ENCODE measurements at regions not wholly inside any gene's neighbourhood (a gene's known extent, or its start where the extent isn't known, plus 50 kb on each side); places are given as distances from the start of the nearest gene placed in this dataset.

- DNase-seq: no peak
Observed at GRCh38 chr12:46914336-46914735, 88.5 kb upstream of the SLC38A4 start.

GRCh38 chr12:46915082-46915481 lies 89.3 kb upstream of the SLC38A4 start:
- no peak for DNase-seq

GRCh38 chr12:46915836-46916235 lies 90.0 kb upstream of the SLC38A4 start:
- no peak for DNase-seq

- DNase-seq: no peak
Observed at GRCh38 chr12:46916796-46917419, 91.1 kb upstream of the SLC38A4 start.

- peak; percentile 2 for DNase-seq
Observed at GRCh38 chr12:46917821-46918220, 92.0 kb upstream of the SLC38A4 start.

- no peak for DNase-seq
Observed at GRCh38 chr12:46918631-46919030, 92.8 kb upstream of the SLC38A4 start.

GRCh38 chr12:46919666-46920400 lies 94.0 kb upstream of the SLC38A4 start:
- DNase-seq: no peak

GRCh38 chr12:46920499-46920898 lies 94.7 kb upstream of the SLC38A4 start:
- no peak for DNase-seq

- DNase-seq: no peak
Observed at GRCh38 chr12:46921048-46921763, 95.4 kb upstream of the SLC38A4 start.

- no peak for DNase-seq
Observed at GRCh38 chr12:46921764-46922133, 96.0 kb upstream of the SLC38A4 start.

- DNase-seq: peak; percentile 1
Observed at GRCh38 chr12:46926526-46926925, 100.7 kb upstream of the SLC38A4 start.

GRCh38 chr12:46930101-46930500 lies 104.3 kb upstream of the SLC38A4 start:
- no peak for DNase-seq

- DNase-seq: peak; percentile 47
Observed at GRCh38 chr12:46933947-46934346, 108.2 kb upstream of the SLC38A4 start.

GRCh38 chr12:46934374-46935111 lies 108.7 kb upstream of the SLC38A4 start:
- DNase-seq: no peak

- DNase-seq: no peak
Observed at GRCh38 chr12:46935271-46935847, 109.6 kb upstream of the SLC38A4 start.

GRCh38 chr12:46936042-46936441 lies 110.2 kb upstream of the SLC38A4 start:
- no peak for DNase-seq

GRCh38 chr12:46938071-46938678 lies 112.4 kb upstream of the SLC38A4 start:
- no peak for DNase-seq

- DNase-seq: no peak
Observed at GRCh38 chr12:46941981-46942380, 116.2 kb upstream of the SLC38A4 start.

GRCh38 chr12:46942579-46942978 lies 116.8 kb upstream of the SLC38A4 start:
- no peak for DNase-seq

- peak; percentile 2 for DNase-seq
Observed at GRCh38 chr12:46944088-46944487, 118.3 kb upstream of the SLC38A4 start.

- no peak for DNase-seq
Observed at GRCh38 chr12:46944771-46945170, 119.0 kb upstream of the SLC38A4 start.

GRCh38 chr12:46945591-46945990 lies 119.8 kb upstream of the SLC38A4 start:
- no peak for DNase-seq

GRCh38 chr12:46946137-46946536 lies 120.3 kb upstream of the SLC38A4 start:
- DNase-seq: no peak

Measured in hematopoietic multipotent progenitor cell treated with erythropoietin and hydrocortisone succinate and interleukin-3 and kit ligand, for 6 days (in vitro differentiated cells).